HG03460 (cell line): ENCODE measurements at regions not wholly inside any gene's neighbourhood (a gene's known extent, or its start where the extent isn't known, plus 50 kb on each side); places are given as distances from the start of the nearest gene placed in this dataset.

Source experiments
- ATAC-seq: cut with Tn5 transposase; IDR thresholded peaks from one replicate; pipeline ENCODE4 v1.9.1; 2021; ENCODE audit not compliant: unreplicated experiment

DNA sequence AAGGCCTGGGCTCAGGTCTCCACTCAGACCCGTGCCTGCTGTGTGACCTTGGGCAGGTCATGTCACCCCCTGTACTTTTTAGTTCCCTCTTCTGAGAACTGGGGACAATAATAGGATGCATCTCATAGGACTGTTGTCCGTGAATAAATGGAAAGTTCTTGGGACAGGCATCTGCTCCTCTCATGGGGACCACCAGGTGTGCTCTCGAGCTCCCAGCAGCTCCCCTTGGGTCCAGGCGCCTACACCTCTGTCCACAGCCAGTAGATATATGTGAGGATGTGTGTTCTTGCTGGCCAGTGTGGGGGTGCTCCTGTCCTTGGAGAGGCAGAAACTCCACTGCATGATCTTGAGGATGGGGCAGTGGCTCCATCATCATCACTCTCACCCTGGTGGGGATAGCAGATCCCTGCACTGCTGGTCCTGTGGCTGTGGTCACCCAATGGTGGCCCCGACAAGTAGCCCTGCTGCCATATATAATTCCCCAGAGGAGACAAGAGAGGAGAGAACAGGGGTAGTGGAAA lies 257.6 kb upstream of the TLE3 start:
- no peak for ATAC-seq

DNA sequence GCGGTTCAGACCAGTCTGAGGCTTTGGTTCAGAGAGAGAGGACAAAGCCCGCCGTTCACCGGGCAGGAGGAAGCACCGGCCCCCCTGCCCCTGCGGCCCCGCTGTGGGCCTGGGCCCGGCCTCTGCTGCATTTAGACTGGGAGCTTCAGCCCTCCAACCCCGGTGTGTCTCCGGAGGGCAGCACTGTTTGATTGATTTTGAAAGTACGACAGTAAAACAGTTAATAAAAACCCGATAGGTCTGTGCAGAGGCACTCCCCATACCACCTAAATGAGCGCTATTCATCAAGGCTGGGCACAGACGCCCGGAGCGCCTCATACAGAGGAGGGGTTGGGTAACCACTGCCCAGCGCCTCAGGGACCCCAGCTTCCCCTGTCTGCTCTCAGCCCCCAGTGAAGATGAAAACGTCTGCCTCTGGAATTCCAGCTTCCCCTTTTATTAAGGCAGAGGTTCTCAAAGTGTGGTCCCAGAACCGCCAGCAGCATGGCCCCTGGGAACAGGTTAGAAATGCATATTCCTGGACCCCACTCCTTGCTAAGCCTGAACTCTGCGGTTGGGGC lies 256.7 kb upstream of the TLE3 start:
- ATAC-seq, result no peak

DNA sequence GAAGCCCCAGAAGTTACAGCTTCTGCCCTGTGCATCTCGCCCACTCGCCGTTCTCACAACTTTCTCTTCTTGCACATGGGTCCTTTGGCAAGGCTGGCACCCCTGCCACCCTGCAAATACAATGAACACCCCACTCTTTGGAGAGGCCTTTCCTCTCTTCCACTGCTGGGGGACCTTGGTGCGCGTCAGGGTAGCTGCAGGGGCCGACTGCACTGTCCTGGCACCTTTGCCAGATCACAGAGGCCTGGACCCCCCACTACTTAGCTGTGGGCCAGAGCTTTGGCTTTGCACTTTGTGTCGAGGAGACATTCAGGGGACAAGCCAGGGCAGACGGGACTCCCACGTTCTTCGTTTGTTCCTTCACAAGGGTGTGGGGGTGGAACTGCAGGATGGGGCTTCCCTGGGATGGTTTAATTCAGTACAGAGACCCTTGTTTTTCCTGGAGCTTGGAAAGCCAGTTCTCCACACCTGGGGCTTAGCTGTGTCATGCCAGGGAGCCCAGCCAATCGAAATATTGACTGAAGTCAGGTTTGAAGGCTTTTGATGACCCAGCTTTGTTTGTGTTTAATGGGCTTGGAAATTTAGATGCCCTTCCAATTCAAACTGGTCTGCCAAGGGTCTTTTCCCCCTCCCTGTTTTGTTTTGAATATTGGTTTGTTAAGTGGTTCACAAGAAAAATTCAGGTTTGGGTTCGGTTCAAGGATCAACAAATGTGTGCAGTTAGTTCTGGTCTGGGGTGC lies 256.1 kb upstream of the TLE3 start:
- no peak for ATAC-seq

DNA sequence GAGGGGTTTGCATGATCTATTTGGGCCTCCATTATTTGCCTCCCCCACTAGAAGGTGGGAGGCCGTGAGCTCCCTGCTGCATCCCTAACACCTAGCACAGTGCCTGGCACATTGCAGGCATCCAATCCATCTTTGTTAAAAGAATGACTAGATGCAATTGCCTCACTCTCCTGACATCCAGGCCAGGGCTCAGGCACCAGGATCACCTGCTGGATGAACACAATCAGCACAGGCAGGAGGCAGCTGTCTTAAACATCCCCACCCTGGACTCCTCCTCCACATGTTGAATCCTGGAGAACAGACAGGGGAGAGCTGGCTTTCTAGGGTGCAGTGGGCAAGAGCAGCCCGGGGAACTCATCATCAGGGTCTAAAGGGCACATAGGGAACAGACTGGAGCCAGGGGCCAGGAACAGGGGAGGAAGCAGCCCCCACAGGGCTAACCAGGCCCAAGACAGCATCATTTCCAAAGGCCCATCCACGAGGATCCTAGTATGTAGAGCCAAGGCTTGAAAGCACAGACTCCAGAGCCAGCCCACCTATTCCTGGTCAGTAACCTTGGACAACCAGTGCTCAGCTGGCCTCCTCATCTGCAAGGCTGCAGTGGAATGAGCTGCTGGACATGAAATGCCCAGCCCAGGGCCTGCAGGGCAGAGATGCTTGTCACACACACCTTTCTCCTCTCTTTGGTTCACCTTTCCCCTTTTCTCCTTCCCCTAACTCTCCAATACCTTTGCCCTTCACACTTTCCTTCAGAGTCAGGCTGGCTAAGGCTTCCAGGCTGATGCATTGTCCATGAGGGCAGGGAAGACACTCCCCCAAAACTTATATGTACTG lies 254.4 kb upstream of the TLE3 start:
- ATAC-seq, result no peak

DNA sequence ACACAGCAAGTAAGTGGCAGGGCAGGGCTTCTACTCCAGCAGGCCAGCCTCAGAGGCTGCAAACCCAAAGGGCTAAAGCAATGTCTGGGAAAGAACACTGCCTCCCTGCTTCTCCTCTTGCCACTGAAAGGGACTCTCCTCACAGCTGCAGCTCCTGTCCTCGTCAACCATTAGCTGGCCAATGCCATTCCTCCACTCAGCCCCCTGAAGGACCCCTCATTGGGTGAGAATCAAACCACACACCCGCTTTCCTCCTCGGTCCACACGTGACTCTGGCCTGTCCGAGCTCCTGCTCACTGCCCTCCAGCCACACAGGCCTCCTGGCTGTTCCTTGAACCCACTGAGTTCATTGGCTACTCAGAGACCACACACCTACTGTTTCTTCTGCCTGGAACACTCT lies 253.7 kb upstream of the TLE3 start:
- ATAC-seq, result no peak

DNA sequence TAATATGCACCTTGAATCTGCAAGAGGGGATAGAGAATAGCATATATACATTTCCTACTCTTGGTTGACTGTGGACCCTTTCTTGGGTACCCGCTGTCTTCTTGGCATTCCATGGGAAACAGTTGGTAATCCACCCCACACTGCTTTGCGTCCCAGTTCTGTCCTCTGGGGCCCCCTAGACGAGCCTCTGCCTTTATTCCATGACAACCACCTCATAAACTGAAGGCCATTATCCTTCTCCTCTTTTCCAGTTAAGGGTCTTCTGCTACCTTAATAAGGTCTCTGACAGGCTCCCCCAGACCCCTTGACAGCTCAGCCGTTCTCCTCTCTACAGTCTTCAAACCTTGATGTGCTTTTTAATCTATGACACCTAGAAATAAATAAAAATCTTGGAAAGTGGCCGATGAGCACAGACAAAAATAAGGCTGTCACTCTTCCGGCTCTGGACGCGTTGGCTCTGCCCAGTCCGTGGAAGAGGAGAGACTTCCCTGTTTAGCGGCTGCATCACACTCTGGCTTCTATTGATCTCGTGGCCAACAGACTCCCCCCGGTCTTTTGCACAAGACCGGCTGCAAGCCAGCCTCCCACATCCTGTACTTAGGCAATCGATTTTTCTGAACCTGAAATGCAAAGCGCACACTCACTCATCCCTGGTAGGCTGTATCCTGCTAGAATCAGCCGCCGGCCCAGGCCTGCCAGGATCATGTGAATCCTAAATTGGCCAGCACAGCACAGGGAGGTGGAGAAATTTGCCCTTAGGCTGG lies 251.0 kb upstream of the TLE3 start:
- no peak for ATAC-seq

DNA sequence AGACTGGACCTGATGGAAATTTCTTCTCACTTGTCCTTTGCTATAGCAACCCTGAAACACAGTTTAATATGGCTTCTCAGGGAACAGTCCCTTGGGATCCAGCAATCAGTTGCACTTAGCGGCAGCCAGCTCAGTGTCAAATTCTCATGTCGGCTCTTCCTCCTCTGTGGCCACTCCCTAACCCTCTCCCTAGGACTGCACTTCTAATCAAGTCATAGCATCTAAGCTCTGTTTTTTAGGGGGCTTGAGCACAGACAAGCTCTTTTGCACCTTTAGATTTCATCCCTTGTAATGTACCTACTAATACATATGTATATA lies 250.5 kb upstream of the TLE3 start:
- ATAC-seq, result no peak

DNA sequence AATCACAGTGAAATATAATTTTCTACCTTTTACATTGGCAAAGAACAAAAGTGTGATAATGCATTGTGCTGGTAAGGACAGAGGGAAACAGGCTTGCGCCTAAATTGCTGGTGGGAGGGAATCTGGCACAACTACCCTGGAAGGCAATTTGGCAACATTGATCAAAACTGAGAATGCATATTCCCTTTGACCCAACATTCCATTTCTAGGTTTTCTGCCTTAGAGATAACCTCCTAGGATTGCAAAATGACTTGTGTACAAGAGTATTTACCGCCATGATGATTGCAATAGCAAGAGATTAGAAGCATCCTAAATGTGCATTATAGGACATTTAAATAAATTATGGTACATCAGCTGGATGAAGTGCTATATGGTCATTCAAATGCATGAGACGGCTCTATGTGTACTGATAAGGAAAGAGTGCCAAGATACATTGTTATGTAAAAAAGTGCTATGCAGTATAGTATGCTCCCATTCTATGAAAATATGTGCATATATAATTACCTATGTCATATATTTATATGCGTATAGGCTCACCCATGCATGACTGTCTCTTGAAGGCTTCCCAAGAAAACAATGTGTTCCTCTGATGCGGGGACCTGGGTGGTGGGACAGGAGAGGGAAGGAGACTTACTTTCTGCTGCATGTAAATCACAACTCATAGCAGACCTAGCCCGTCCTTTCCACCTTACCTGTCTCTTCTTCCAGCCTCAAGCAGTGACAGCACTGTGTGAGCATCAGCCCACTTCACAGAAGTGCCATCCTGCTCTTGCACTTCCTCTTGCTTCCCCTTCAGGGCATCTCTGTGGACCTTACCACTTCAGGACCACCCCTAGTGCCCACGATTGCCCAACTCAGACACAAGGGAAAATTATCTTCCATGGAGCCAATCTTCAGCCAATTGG lies 249.9 kb upstream of the TLE3 start:
- no peak for ATAC-seq

DNA sequence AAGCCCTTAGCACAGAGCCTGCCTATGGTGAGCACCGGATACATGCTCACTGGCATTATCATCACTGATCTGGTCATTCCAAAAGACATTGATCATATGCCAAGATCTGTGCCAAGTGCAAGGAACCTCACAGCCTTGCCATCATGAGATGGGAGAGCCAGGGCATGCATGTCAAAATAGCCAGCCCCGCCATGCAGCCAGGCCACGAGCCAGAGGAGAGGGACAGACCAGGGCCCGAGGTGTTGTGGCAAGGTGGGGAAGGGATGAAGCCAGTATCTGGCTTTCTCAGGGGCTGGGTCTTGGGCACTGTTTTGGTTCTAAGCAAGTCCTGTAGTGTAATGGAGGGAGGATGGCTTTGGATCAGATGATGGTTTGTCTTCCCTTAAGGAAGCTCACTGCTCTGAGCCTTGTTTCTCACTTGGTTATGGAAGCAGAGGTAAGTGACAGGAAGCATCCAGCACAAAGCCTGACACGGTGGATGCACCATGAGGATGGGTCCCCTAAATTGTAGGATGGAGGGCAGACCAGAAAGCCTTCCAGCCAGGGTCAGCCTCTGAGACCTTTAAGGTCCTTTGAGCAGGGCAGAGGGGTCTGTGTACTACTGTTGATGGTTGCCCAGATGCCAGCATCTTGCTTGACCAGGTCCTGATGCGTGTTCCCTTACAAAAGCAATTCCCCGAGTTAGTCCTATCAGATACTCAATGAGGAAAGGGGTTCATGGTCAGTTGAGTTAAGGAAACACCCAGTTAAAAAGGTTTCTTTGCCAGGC lies 247.7 kb upstream of the TLE3 start:
- ATAC-seq, result no peak

DNA sequence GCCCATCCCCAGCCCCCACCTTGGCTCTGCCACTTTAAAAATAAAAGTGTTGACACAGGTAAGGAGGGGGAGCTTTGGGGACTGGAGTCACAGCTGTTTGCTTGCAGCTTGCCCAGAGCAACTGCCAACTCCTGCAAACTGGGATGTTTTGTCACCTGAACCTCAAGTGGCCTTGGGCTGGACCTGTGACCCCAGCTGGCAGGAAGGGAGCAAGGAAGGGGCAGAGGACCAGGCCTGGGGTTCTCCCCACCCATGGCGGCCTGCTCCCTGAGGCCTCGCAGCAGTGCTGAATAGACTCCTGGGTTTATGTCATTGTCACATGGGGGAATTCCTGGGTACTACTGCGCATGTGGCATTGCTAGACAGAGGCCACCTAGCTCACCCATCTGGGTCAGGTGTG lies 246.9 kb upstream of the TLE3 start:
- no peak for ATAC-seq

DNA sequence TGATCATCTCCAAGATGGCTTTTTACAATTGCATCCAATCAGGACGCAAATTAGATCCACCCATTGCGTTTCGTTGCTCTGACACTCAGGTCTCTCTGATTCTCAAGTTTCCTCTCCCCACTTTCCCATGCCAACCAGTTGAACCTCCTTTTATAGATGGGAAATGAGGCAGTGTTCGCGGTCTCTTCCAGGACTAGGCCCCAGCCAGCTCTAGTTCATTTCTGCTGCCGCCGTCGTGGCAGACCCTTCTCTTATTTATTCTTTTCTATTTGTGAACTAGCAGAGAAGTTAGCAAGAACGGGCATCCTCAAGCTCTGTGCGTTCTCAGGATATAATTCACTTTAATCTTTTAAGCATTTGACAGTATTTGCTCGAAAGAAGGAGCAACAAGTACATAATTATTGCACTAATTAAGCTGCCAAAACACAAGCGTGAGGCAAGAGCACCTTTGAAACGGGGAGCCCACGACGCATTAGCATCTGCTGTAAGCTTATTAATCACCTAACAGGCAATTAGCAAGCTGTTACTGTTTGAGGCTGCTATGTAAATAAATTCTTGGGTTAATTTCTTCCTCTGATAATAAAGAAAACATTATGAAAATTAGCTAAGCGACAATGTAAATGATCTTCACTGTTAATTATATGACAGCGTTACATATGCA lies 246.4 kb upstream of the TLE3 start:
- ATAC-seq, result no peak

DNA sequence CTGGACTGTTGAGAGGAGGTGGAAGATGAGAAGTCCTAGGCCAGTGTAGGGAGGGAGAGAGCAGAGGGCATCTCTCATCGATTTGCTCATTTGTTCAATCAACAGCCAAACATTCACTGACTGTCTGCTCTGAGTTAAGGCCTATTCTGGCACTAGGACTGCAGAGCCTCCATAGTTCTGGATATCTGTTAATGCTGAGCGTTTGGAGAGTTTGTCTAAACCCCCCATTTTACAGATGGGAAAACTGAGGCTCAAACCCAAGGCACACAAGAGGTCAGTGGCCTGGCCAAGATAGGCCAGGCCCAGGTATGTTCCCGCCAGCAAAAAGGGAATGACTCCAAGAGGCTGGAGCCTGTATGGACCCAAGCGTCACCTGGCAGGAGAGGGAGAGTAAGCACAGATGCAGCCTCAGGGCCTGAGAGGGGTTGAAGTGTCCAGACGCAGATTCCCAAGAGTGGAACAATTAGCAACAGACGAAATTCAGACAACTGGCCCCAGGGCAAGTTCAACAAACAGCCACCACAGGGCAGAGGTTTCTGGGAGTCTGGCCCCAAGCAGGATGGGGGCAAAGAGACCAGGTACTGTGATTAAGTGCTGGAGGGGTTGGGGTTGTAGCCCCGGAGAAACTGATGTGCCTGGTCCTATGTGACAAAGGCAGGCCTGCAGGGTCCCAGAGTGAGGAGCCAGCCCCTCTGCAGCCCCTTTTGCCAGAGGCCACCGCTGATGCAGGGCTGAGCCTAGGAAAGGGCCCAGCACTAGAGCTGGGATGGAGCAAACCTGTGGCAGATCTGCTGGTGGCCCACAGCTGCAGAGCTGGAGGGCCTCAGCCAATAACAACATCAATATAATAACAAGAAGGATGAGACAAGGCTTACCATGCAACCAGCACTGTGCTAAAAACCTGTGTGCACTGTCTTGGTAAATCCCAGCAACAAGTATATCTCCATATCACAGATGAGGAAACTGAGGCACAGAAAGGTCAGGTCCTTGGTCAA lies 245.1 kb upstream of the TLE3 start:
- no peak for ATAC-seq

DNA sequence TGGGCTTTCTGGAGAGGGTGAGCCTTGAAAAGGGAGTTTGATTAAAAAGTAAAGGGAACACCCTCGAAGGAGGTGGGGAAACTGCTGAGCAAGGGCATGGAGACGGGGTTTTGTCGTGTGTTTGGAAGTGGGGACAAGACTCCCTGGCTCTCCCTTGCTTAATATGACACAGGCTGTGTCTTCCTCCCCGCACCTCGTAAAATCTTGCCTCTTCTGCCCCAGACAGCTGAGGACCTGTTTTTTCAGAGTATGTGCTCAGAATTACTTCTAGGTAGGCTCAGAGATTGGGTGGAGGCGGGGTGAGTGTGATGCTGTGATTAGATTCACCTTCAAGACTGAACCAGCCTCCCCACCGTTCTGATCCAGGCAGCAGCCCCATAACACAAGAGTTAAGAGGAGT lies 244.4 kb upstream of the TLE3 start:
- ATAC-seq, result no peak

DNA sequence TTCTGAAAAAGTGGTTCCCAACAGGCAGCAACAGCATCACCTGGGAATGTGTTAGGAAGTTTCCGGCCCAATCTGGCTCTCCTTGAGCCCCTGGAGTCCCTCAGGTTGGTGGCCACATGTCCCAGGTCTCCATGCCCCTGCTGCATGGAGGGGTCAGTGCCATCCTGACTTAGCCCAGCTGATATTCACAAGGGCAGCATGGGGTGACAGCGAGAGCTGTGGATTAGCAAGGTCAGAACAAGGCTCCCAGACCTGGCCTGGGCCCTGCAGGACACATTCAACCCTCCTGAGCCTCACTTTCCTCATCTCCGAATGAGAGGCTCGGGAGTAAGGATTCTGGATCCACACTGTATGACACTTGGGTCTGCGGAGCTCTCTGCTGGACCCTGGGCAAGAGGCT lies 243.8 kb upstream of the TLE3 start:
- no peak for ATAC-seq

DNA sequence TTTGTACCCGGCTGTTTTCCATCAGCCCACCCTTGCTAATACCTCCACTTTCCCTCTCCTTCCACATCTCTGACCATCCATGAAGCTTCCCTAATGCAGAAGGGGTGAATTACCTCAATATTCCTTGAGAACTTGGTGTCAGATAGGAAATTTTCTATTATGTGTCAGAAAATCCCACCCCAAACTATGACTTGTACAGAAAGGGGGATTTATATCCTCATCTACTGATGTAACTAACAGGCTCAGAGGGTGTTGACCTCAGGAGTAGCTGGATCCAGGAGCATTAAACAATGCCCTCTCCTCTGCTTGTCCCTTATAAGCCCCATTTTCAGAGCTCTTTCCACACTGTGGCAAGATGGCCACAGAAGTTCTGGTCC lies 242.8 kb upstream of the TLE3 start:
- ATAC-seq, result no peak

DNA sequence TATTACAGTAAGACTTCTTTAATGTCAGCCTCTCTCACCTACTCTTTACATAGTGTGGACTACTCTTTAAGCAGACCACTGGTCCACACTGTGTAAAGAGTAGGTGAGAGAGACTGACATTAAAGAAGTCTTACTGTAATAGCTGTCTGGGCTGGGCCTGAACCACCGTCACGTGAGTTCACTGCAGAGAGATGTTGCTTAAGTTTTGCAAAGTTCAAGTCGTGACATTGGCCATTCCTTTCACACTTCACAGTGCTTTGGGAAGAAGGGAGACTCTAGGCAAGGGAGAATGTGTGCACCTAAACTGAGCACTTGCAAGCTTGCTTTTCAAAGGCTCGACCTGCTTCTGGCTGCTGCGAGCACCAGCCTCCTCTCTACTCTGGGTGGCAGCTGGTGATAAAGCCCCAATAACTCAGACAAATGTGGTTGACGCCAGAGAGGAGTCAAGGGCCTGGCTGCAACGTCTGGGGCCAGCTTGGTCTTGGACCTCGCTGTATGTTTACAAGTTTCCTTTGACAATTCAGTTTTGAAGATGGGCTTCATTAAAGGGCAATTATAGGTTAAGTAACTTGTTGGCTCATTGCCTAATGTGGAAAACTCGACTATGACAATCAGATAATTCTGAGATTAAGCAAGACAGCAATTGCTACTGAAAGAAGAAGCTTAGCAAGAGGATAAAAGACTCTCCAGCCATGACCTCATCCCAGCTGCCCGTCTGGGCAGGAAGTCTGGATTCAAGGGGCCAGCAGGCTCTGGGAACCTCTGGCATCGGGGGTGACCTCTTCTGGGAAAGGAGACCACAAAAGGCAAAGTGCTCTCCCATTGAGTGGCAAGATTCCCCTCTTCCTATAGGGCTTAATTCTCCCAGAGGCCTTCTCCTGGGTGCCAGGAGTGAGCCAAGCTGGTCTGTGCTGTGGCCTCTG lies 242.1 kb upstream of the TLE3 start:
- no peak for ATAC-seq
